SJCRH30 (cell line): ENCODE measurements at regions not wholly inside any gene's neighbourhood (a gene's known extent, or its start where the extent isn't known, plus 50 kb on each side); places are given as distances from the start of the nearest gene placed in this dataset.

Experiments used
- DNase-seq, 2 experiments: peaks; one replicate each; pipeline ENCODE4 v3.0.0-alpha.2; 2015 to 2020
- H3K27ac ChIP-seq: fragments of 250-450 bp; sonication (Bioruptor Pico); 2 replicates; pipeline ENCODE4 v1.5.1; 2020; ENCODE audit warnings: mild to moderate bottlenecking, moderate library complexity
- H3K27me3 ChIP-seq: fragments of 250-450 bp; sonication (Bioruptor Pico); 2 replicates; pipeline ENCODE4 v1.5.1; 2020; ENCODE audit warnings: mild to moderate bottlenecking, moderate library complexity
- H3K36me3 ChIP-seq: fragments of 250-450 bp; sonication (Bioruptor Pico); 2 replicates; pipeline ENCODE4 v1.5.1; 2020; ENCODE audit warnings: mild to moderate bottlenecking, moderate library complexity
- H3K4me1 ChIP-seq: fragments of 250-450 bp; sonication (Bioruptor Pico); 2 replicates; pipeline ENCODE4 v1.5.1; 2020; ENCODE audit warnings: mild to moderate bottlenecking, moderate library complexity
- H3K4me3 ChIP-seq: fragments of 250-450 bp; sonication (Bioruptor Pico); 2 replicates; pipeline ENCODE4 v1.5.1; 2020; ENCODE audit warnings: mild to moderate bottlenecking, moderate library complexity
- H3K9me3 ChIP-seq: fragments of 250-450 bp; sonication (Bioruptor Pico); replicated peaks from 2 replicates; pipeline ENCODE4 v1.5.1; 2020; ENCODE audit warnings: mild to moderate bottlenecking, moderate library complexity

GRCh38 chr18:41798879-41799278 is 156.2 kb upstream of the PIK3C3 start:
- Histone ChIP-seq H3K9me3 (no peaks in the 10 kb centered on the region), H3K4me1 (no peaks in the 10 kb centered on the region), H3K36me3 (no peaks in the 10 kb centered on the region), H3K27me3 (no peaks in the 10 kb centered on the region), H3K27ac (no peak overlapping the region), H3K4me3 (no peak overlapping the region)
- DNase-seq, result no peak

GRCh38 chr18:41790687-41791086 is 164.3 kb upstream of the PIK3C3 start:
- H3K4me3 ChIP-seq, result no peak overlapping the region
- no peaks in the 10 kb centered on the region for H3K9me3 ChIP-seq
- no peaks in the 10 kb centered on the region for H3K4me1 ChIP-seq
- H3K27me3 ChIP-seq, result no peaks in the 10 kb centered on the region
- H3K27ac ChIP-seq, result no peak overlapping the region
- no peaks in the 10 kb centered on the region for H3K36me3 ChIP-seq
- no peak for DNase-seq

- DNase-seq, result no peak
- H3K27ac ChIP-seq, result no peak overlapping the region
- no peaks in the 10 kb centered on the region for H3K9me3 ChIP-seq
- no peak overlapping the region for H3K4me3 ChIP-seq
- H3K36me3 ChIP-seq, result no peaks in the 10 kb centered on the region
- no peaks in the 10 kb centered on the region for H3K27me3 ChIP-seq
- no peaks in the 10 kb centered on the region for H3K4me1 ChIP-seq
Measured at GRCh38 chr18:41789001-41789400, 166.0 kb upstream of the PIK3C3 start.

GRCh38 chr18:41783879-41784278 is 171.2 kb upstream of the PIK3C3 start:
- H3K36me3 ChIP-seq, result no peaks in the 10 kb centered on the region

GRCh38 chr18:41783065-41783818 is 171.8 kb upstream of the PIK3C3 start:
- Histone ChIP-seq H3K9me3 (no peaks in the 10 kb centered on the region), H3K27ac (no peak overlapping the region), H3K36me3 (no peaks in the 10 kb centered on the region), H3K27me3 (no peaks in the 10 kb centered on the region), H3K4me3 (no peak overlapping the region), H3K4me1 (no peaks in the 10 kb centered on the region)
- no peak for DNase-seq

More at GRCh38 chr18:41783879-41784278, 171.2 kb upstream of the PIK3C3 start:
- no peaks in the 10 kb centered on the region for H3K4me1 ChIP-seq
- no peaks in the 10 kb centered on the region for H3K27me3 ChIP-seq
- no peak overlapping the region for H3K27ac ChIP-seq
- no peak for DNase-seq
- no peaks in the 10 kb centered on the region for H3K9me3 ChIP-seq
- no peak overlapping the region for H3K4me3 ChIP-seq

GRCh38 chr18:41771973-41772372 is 183.1 kb upstream of the PIK3C3 start:
- H3K36me3 ChIP-seq, result no peaks in the 10 kb centered on the region
- no peaks in the 10 kb centered on the region for H3K4me1 ChIP-seq
- H3K27me3 ChIP-seq, result no peaks in the 10 kb centered on the region
- no peak for DNase-seq
- no peak overlapping the region for H3K27ac ChIP-seq
- H3K9me3 ChIP-seq, result no peaks in the 10 kb centered on the region
- no peak overlapping the region for H3K4me3 ChIP-seq

GRCh38 chr18:41769265-41769664 is 185.8 kb upstream of the PIK3C3 start:
- no peak for DNase-seq
- H3K9me3 ChIP-seq, result no peaks in the 10 kb centered on the region
- no peaks in the 10 kb centered on the region for H3K27me3 ChIP-seq
- no peaks in the 10 kb centered on the region for H3K36me3 ChIP-seq
- no peak overlapping the region for H3K4me3 ChIP-seq
- H3K27ac ChIP-seq, result no peak overlapping the region
- H3K4me1 ChIP-seq, result no peaks in the 10 kb centered on the region

GRCh38 chr18:41768467-41768866 is 186.6 kb upstream of the PIK3C3 start:
- DNase-seq, result no peak
- H3K36me3 ChIP-seq, result no peaks in the 10 kb centered on the region
- H3K27me3 ChIP-seq, result no peaks in the 10 kb centered on the region
- no peak overlapping the region for H3K27ac ChIP-seq
- H3K4me1 ChIP-seq, result no peaks in the 10 kb centered on the region
- H3K4me3 ChIP-seq, result no peak overlapping the region
- no peaks in the 10 kb centered on the region for H3K9me3 ChIP-seq

- H3K27me3 ChIP-seq, result no peaks in the 10 kb centered on the region
- H3K4me3 ChIP-seq, result no peak overlapping the region
- H3K27ac ChIP-seq, result no peak overlapping the region
- H3K36me3 ChIP-seq, result no peaks in the 10 kb centered on the region
- DNase-seq, result no peak
- H3K4me1 ChIP-seq, result no peaks in the 10 kb centered on the region
- no peaks in the 10 kb centered on the region for H3K9me3 ChIP-seq
Measured at GRCh38 chr18:41767960-41768359, 187.1 kb upstream of the PIK3C3 start.

GRCh38 chr18:41765460-41765859 is 189.6 kb upstream of the PIK3C3 start:
- no peak overlapping the region for H3K27ac ChIP-seq
- DNase-seq, result no peak
- no peaks in the 10 kb centered on the region for H3K9me3 ChIP-seq
- H3K4me3 ChIP-seq, result no peak overlapping the region
- H3K27me3 ChIP-seq, result no peaks in the 10 kb centered on the region
- H3K4me1 ChIP-seq, result no peaks in the 10 kb centered on the region
- no peaks in the 10 kb centered on the region for H3K36me3 ChIP-seq

- no peaks in the 10 kb centered on the region for H3K9me3 ChIP-seq
- no peak overlapping the region for H3K27ac ChIP-seq
- H3K4me1 ChIP-seq, result no peaks in the 10 kb centered on the region
- H3K4me3 ChIP-seq, result no peak overlapping the region
- DNase-seq, result no peak
- H3K36me3 ChIP-seq, result no peaks in the 10 kb centered on the region
- no peaks in the 10 kb centered on the region for H3K27me3 ChIP-seq
Measured at GRCh38 chr18:41763361-41763760, 191.7 kb upstream of the PIK3C3 start.

GRCh38 chr18:41761333-41762018 is 193.6 kb upstream of the PIK3C3 start:
- no peak for DNase-seq
- Histone ChIP-seq H3K4me1 (no peaks in the 10 kb centered on the region), H3K9me3 (no peaks in the 10 kb centered on the region), H3K27ac (no peak overlapping the region), H3K4me3 (no peak overlapping the region), H3K36me3 (no peaks in the 10 kb centered on the region), H3K27me3 (no peaks in the 10 kb centered on the region)

GRCh38 chr18:41758534-41758933 is 196.5 kb upstream of the PIK3C3 start:
- no peak for DNase-seq
- Histone ChIP-seq H3K9me3 (no peaks in the 10 kb centered on the region), H3K4me3 (no peak overlapping the region), H3K27ac (no peak overlapping the region), H3K4me1 (no peaks in the 10 kb centered on the region), H3K36me3 (no peaks in the 10 kb centered on the region), H3K27me3 (no peaks in the 10 kb centered on the region)

- H3K9me3 ChIP-seq, result no peaks in the 10 kb centered on the region
- H3K4me3 ChIP-seq, result no peak overlapping the region
- no peak overlapping the region for H3K27ac ChIP-seq
- no peaks in the 10 kb centered on the region for H3K36me3 ChIP-seq
- no peak for DNase-seq
- H3K4me1 ChIP-seq, result no peaks in the 10 kb centered on the region
- no peaks in the 10 kb centered on the region for H3K27me3 ChIP-seq
Measured at GRCh38 chr18:41756141-41756540, 198.9 kb upstream of the PIK3C3 start.

GRCh38 chr18:41754332-41754731 is 200.7 kb upstream of the PIK3C3 start:
- no peaks in the 10 kb centered on the region for H3K9me3 ChIP-seq

GRCh38 chr18:41753826-41754225 is 201.2 kb upstream of the PIK3C3 start:
- Histone ChIP-seq H3K4me1 (no peaks in the 10 kb centered on the region), H3K27me3 (no peaks in the 10 kb centered on the region), H3K27ac (no peak overlapping the region), H3K4me3 (no peak overlapping the region), H3K36me3 (no peaks in the 10 kb centered on the region), H3K9me3 (no peaks in the 10 kb centered on the region)
- DNase-seq, result no peak

More at GRCh38 chr18:41754332-41754731, 200.7 kb upstream of the PIK3C3 start:
- H3K36me3 ChIP-seq, result no peaks in the 10 kb centered on the region
- H3K27me3 ChIP-seq, result no peaks in the 10 kb centered on the region
- H3K4me1 ChIP-seq, result no peaks in the 10 kb centered on the region
- no peak overlapping the region for H3K27ac ChIP-seq
- DNase-seq, result no peak
- H3K4me3 ChIP-seq, result no peak overlapping the region
